HUES48 (cell line): ENCODE measurements at regions not wholly inside any gene's neighbourhood (a gene's known extent, or its start where the extent isn't known, plus 50 kb on each side); places are given as distances from the start of the nearest gene placed in this dataset.

Experiments
- H3K27ac ChIP-seq: one replicate; pipeline ENCODE4 v1.7.0; 2013; ENCODE audit warnings: low read depth, low read length, inconsistent platforms
- H3K27me3 ChIP-seq: 2 replicates; pipeline ENCODE4 v1.6.1; 2013; ENCODE audit warnings: mild to moderate bottlenecking, low read length; ENCODE audit not compliant: control insufficient read depth, insufficient read depth
- H3K36me3 ChIP-seq: 2 replicates; pipeline ENCODE4 v1.6.1; 2013; ENCODE audit warnings: low read length; ENCODE audit not compliant: control insufficient read depth, insufficient read depth
- H3K4me1 ChIP-seq: 2 replicates; pipeline ENCODE4 v1.6.1; 2013; ENCODE audit warnings: mild to moderate bottlenecking, low read length; ENCODE audit not compliant: control insufficient read depth, insufficient read depth
- H3K4me3 ChIP-seq: 2 replicates; pipeline ENCODE4 v1.5.1; 2013; ENCODE audit warnings: mild to moderate bottlenecking, low read depth, low read length
- H3K9ac ChIP-seq: 2 replicates; pipeline ENCODE4 v1.6.1; 2013; ENCODE audit warnings: mild to moderate bottlenecking, low read depth, low read length, moderate library complexity
- H3K9me3 ChIP-seq: 2 replicates; pipeline ENCODE4 v1.6.1; 2013; ENCODE audit warnings: low read length; ENCODE audit not compliant: control insufficient read depth, insufficient read depth

DNA sequence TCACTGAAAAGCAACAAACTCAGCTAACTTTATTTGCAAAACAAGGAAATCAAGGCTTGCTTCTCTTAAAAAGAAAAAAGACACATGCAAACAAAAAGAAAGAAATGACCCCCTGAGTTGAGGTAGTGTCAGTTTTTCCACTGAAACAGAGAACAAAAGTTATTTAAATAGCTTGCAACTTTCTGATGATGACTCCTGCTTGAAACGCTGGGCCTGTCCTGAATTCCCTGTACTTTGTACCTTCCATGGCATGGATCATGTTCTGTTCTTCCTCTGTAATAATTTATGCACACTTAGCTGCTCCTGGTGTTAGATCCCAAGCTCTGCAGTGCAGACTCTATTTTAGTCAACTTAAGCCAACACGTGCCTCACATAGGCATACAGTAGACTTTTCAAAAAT, 84.0 kb downstream of the SKA1 start:
- Histone ChIP-seq H3K4me3 (no peak overlapping the region), H3K4me1 (peaks cover 12% of the 10 kb centered on the region), H3K36me3 (no peaks in the 10 kb centered on the region), H3K27ac (peak overlapping the region; percentile 59), H3K9me3 (no peaks in the 10 kb centered on the region), H3K9ac (no peak overlapping the region), H3K27me3 (no peaks in the 10 kb centered on the region)

DNA sequence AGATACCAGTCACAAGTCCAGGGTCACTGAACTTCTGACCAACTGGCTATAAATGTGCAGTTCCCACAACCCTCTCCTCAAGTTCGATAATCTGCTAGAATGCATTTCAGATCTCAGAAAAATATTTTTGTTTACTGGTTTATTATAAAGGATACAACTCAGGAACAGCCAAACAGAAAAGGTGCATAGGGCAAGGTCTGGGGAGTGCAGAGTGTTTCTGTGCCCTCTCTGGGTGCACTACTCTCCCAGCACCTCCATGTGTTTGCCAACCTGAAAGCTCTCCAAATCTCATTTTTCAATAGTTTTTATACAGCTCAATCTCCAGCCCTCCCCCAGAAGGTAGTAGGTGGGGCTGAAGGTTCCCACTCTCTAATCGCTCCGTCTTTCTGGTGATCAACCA, 85.2 kb downstream of the SKA1 start:
- Histone ChIP-seq H3K9ac (no peak overlapping the region), H3K4me3 (no peak overlapping the region), H3K4me1 (peaks cover 12% of the 10 kb centered on the region), H3K27me3 (no peaks in the 10 kb centered on the region), H3K36me3 (no peaks in the 10 kb centered on the region), H3K27ac (no peak overlapping the region), H3K9me3 (no peaks in the 10 kb centered on the region)

DNA sequence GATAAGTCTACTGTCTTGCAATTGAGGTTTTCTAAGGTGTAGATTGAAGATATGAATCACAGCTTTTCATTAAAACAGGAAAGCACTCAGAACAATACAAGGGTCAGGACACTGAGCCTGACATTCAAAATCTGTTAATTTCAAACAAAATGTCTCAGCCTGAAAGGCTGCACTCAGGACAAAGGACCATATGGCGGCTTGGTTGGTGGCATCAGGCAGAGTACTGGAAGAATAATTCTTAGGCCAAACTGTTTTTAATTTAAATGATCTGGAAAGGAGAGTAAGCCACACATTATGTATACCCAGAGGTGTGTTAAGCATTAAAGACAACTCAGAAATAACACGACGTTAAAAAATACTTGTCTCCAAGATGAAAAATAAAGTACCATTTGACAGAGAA, 85.9 kb downstream of the SKA1 start:
- no peaks in the 10 kb centered on the region for H3K36me3 ChIP-seq
- no peak overlapping the region for H3K9ac ChIP-seq
- H3K4me3 ChIP-seq = no peak overlapping the region
- H3K4me1 ChIP-seq = peaks cover 8% of the 10 kb centered on the region
- H3K9me3 ChIP-seq = no peaks in the 10 kb centered on the region
- H3K27ac ChIP-seq = no peak overlapping the region
- no peaks in the 10 kb centered on the region for H3K27me3 ChIP-seq

DNA sequence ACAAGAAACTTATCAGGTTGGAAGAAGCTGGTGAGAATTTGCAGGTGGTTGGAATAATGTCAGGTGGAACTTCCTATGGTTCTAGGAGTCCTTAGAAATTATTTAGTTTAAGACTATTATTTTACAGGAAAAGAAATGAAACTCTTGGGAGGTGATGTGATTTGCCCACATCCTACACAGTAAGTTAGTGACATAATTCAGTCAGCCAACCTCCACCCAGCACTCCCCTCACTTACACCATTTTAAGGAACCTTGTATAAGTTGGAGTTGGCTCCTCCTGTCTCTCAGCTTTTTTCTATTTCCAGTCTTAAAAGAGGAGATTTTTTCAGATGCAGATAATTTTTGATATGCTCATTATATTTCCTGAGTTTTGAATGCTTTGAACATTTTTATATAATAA, 86.4 kb downstream of the SKA1 start:
- H3K27me3 ChIP-seq = no peaks in the 10 kb centered on the region
- H3K9ac ChIP-seq = no peak overlapping the region
- H3K4me3 ChIP-seq = no peak overlapping the region
- no peaks in the 10 kb centered on the region for H3K9me3 ChIP-seq
- H3K27ac ChIP-seq = no peak overlapping the region
- H3K4me1 ChIP-seq = peaks cover 8% of the 10 kb centered on the region
- H3K36me3 ChIP-seq = no peaks in the 10 kb centered on the region

DNA sequence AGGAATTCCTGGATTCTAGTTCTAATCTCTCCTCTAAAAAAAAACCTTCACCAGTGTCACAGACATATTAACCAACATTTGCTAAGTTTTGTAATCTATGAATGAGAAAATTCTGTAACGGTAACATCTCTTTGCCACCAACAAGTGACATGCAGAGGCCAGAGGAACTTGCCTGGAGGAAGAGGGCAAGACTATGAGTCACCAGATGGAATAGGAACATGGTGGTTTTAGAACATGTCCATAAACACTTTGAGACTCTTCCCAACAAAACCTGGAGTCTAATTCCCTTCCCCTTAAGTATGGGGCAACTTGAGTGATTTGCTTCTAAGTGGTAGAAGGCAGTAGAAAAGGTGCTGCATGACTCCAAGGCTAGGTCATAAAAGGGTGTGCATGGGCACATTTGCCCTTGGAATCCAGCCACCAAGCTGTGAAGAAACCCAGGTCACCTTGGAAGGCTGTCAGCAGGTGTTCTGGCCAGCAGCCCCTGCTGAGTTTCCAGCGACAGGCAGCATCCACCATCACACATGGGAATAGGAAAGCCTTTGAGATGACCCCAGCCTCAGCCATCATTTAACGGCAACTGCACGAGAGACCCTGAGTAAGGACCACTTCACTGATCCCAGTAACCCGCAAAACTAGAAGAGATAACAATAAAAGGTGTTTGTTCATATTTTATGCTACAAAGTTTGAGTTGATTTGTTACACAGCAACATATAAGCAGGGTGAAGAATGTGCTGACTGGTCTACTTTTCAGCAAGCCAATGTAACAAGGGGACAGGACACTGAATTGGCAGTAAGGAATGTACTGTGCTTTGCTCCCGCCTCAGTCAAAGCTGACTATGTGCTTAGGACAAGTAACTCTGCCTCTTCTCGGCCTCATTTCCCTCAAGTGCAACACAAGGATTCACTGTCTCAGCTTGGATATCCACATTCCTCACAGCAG, 90.6 kb downstream of the SKA1 start:
- H3K27ac ChIP-seq = no peak overlapping the region
- H3K9me3 ChIP-seq = no peaks in the 10 kb centered on the region
- no peak overlapping the region for H3K4me3 ChIP-seq
- H3K9ac ChIP-seq = no peak overlapping the region
- no peaks in the 10 kb centered on the region for H3K4me1 ChIP-seq
- no peaks in the 10 kb centered on the region for H3K36me3 ChIP-seq
- no peaks in the 10 kb centered on the region for H3K27me3 ChIP-seq

DNA sequence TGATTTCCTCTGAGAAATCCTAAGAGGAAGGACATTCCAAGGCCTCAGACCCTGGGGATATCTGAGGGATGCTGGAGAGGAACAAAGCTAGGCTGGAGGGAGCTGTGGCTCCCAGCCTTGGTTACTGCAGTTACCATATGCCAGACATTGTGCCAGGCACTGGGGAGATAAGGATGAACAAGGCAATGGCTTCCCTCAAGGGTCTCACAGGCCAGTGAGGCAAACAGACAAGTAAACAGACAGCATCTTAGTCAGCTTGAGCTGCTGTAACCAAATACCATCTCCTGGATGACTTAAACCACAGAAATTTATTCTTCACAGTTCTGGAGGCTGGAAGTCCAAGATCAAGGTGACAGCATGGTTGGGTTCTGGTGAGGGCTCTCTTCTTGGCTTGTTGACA, 91.8 kb downstream of the SKA1 start:
- Histone ChIP-seq H3K27me3 (no peaks in the 10 kb centered on the region), H3K36me3 (no peaks in the 10 kb centered on the region), H3K4me1 (no peaks in the 10 kb centered on the region), H3K9me3 (no peaks in the 10 kb centered on the region), H3K27ac (no peak overlapping the region), H3K4me3 (no peak overlapping the region), H3K9ac (no peak overlapping the region)

DNA sequence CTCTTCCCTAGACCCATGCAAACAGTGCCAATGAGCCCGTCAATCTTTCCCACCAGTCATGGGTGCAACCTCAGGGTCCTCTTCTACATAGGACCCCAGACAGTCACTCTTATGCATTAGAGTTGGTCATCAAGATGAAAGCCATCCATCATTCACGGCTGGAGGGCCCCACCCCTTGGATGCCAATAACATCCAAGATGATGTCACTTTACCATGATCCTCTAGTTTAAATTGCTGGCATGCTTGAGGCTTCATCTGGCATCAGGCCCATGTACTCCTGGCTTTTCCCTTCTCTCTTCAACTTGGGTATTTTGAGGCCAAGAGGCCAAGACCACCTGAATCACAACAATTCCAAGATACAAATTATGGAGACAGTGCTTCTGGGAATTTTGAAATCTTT, 91.1 kb upstream of the MAPK4 start:
- H3K9ac ChIP-seq = no peak overlapping the region
- no peaks in the 10 kb centered on the region for H3K36me3 ChIP-seq
- H3K27ac ChIP-seq = no peak overlapping the region
- no peaks in the 10 kb centered on the region for H3K27me3 ChIP-seq
- H3K4me3 ChIP-seq = no peak overlapping the region
- H3K9me3 ChIP-seq = no peaks in the 10 kb centered on the region
- H3K4me1 ChIP-seq = no peaks in the 10 kb centered on the region

DNA sequence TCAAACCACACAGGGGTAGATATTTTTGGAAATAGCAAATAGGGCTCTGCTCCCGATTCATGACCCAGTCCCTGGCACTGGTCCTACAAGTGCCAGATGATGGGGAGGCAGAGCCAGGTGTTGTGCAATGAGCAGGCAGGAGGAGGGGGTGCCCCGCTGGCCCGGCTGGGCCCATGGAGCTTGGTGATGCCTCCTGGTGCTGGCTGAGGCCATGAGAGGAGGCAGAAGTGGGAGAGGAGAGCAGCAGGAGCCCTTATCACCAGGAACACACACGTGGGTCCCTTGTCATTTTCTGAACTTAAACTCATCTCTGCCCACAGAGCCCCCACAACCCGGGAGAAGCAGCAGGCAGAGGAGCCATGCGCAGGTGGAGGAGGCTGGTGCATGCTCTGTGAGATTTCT, 90.5 kb upstream of the MAPK4 start:
- Histone ChIP-seq H3K9ac (no peak overlapping the region), H3K27me3 (no peaks in the 10 kb centered on the region), H3K36me3 (no peaks in the 10 kb centered on the region), H3K9me3 (no peaks in the 10 kb centered on the region), H3K4me3 (no peak overlapping the region), H3K4me1 (no peaks in the 10 kb centered on the region), H3K27ac (no peak overlapping the region)

DNA sequence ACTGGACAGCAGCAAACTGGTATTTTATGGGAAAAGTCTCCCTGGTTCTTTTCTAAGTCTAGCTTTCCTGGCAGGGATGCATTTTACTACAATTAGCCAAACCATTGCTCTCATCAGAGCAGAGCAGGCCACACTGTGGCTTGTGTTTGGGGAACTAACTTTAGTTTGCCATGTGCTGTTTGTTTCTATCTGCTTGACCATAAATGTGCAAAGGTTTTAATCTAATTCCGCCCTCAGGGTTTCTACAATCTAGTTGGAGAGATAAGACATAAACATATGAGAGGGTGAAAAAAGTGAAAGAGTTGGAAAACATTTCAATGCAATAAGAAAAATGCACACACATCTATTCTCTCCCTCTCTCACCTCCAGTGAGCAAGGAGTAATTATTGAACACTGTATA, 86.9 kb upstream of the MAPK4 start:
- H3K9ac ChIP-seq = no peak overlapping the region
- no peaks in the 10 kb centered on the region for H3K9me3 ChIP-seq
- H3K4me3 ChIP-seq = no peak overlapping the region
- H3K27me3 ChIP-seq = no peaks in the 10 kb centered on the region
- H3K27ac ChIP-seq = no peak overlapping the region
- H3K4me1 ChIP-seq = no peaks in the 10 kb centered on the region
- no peaks in the 10 kb centered on the region for H3K36me3 ChIP-seq

DNA sequence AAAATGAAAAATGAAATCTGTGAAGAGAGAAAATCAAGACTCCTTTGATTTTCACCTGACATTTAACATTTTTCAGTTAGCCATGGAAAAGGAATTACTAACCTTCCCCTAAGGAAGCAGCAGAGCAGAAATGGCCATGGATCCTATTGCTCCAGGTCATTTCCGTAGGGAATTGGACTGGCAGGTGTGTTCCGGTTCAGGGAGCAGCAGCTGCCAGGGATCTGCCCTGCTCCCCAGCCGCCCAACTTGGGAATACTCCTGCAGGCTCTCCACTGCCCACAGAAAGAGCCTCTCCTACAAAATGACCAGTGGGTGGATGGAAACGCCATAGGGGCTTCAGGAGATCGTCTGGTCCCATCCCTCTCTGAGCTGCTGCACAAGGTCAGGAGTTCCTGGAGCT, 86.0 kb upstream of the MAPK4 start:
- Histone ChIP-seq H3K27me3 (no peaks in the 10 kb centered on the region), H3K4me1 (no peaks in the 10 kb centered on the region)

DNA sequence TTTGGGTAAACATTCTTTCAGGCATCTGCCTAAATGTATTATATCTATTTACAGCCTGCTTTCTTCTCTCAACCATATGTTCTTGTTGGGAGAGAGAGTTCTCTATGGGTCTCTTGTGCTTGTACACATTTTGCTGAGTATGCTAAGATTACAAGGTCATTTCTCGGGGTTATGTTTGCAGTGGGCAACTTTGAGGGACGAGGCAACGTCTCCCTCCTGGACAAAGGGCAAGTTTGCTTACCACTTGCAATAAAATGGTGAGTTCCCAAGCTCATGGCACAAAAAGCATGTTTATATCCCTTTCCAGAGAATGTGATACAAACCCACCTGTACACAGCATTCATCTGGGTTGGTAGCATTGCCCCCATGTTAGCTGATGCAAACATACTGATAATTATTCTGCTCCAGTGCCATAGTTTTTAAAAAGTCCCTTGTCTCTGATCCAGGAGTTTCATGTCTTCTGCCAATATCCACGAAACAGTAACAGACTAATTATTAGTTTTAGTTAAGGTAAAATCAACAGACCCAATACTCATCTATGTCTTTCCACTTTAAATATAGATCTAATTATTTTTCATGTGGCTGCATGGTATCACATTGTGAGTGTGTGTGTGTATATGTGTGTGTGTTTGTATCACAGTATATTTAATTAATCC, 84.2 kb upstream of the MAPK4 start:
- Histone ChIP-seq H3K36me3 (no peaks in the 10 kb centered on the region), H3K9me3 (no peaks in the 10 kb centered on the region), H3K9ac (no peak overlapping the region), H3K4me1 (no peaks in the 10 kb centered on the region), H3K4me3 (no peak overlapping the region), H3K27me3 (no peaks in the 10 kb centered on the region), H3K27ac (no peak overlapping the region)

More for the DNA sequence above, 86.0 kb upstream of the MAPK4 start:
- H3K9ac ChIP-seq = no peak overlapping the region
- H3K9me3 ChIP-seq = no peaks in the 10 kb centered on the region
- no peak overlapping the region for H3K4me3 ChIP-seq
- no peaks in the 10 kb centered on the region for H3K36me3 ChIP-seq
- H3K27ac ChIP-seq = no peak overlapping the region
